AG04450 (cell line): ENCODE measurements at regions not wholly inside any gene's neighbourhood (a gene's known extent, or its start where the extent isn't known, plus 50 kb on each side); places are given as distances from the start of the nearest gene placed in this dataset.
A peak's percentile ranks its signal among the peaks of the same experiment; 100 is the strongest.

Experiments
- CTCF ChIA-PET: fragments of 300-600, 350-600 bp; formaldehyde crosslinking; extraction: SDS; loops from one replicate; lab custom pipeline; 2022; ENCODE audit warnings: antibody characterized with exemption, inconsistent platforms; lab: Charles Lee
- POLR2A ChIA-PET: fragments of 350-600 bp; formaldehyde crosslinking; extraction: SDS; loops from one replicate; lab custom pipeline; 2021; ENCODE audit warnings: antibody characterized with exemption, inconsistent platforms; lab: Yijun Ruan, JAX
- DNase-seq: peaks from one replicate; pipeline ENCODE4 v3.0.0-alpha.2; 2011; ENCODE audit warnings: low read depth, low spot score
- H3K27ac ChIP-seq: one replicate; pipeline ENCODE4 v1.5.1; 2012; ENCODE audit warnings: low read depth, low read length, control low read depth
- H3K27me3 ChIP-seq: one replicate; pipeline ENCODE4 v1.6.0; 2012; ENCODE audit warnings: low read length; ENCODE audit not compliant: control insufficient read depth, insufficient read depth
- H3K4me3 ChIP-seq: 2 replicates; pipeline ENCODE4 v1.5.1; 2011; ENCODE audit warnings: mild to moderate bottlenecking, low read depth, low read length, control low read depth
- H3K9me3 ChIP-seq: 2 replicates; pipeline ENCODE4 v1.5.1; 2012; ENCODE audit warnings: low read length; ENCODE audit not compliant: control insufficient read depth, insufficient read depth
- CTCF ChIP-seq: IDR thresholded peaks from 2 replicates; pipeline ENCODE4 v1.5.1; 2011; ENCODE audit warnings: low read depth, low read length, control low read depth, inconsistent platforms

GRCh38 chr15:95086531-95087252, 855.3 kb downstream of the MCTP2 start:
- ChIA-PET CTCF (no interaction called here), POLR2A (no interaction called here)
- TF ChIP-seq CTCF, result no peak
- H3K4me3 ChIP-seq, result no peak overlapping the region
- H3K27ac ChIP-seq, result peak overlapping the region; percentile 62
- no peaks in the 10 kb centered on the region for H3K27me3 ChIP-seq
- H3K9me3 ChIP-seq, result no peaks in the 10 kb centered on the region
- peak; percentile 46 for DNase-seq

- H3K9me3 ChIP-seq, result no peaks in the 10 kb centered on the region
- H3K4me3 ChIP-seq, result no peak overlapping the region
- ChIA-PET CTCF (no interaction called here), POLR2A (no interaction called here)
- no peak for DNase-seq
- no peaks in the 10 kb centered on the region for H3K27me3 ChIP-seq
- TF ChIP-seq CTCF, result no peak
- H3K27ac ChIP-seq, result peak overlapping the region; percentile 62
These were observed 855.9 kb downstream of the MCTP2 start for GRCh38 chr15:95087253-95087609.

- TF ChIP-seq CTCF, result no peak
- Histone ChIP-seq H3K4me3 (no peak overlapping the region), H3K27me3 (no peaks in the 10 kb centered on the region), H3K9me3 (no peaks in the 10 kb centered on the region), H3K27ac (no peak overlapping the region)
- DNase-seq, result no peak
- POLR2A ChIA-PET, result no interaction called here
- CTCF ChIA-PET, result no interaction called here
These were observed 860.1 kb downstream of the MCTP2 start for GRCh38 chr15:95091444-95091843.

- no peak for DNase-seq
- no peaks in the 10 kb centered on the region for H3K27me3 ChIP-seq
- no peak for TF ChIP-seq CTCF
- no peak overlapping the region for H3K4me3 ChIP-seq
- H3K9me3 ChIP-seq, result no peaks in the 10 kb centered on the region
- CTCF ChIA-PET, result no interaction called here
- POLR2A ChIA-PET, result no interaction called here
- H3K27ac ChIP-seq, result no peak overlapping the region
These were observed 863.9 kb downstream of the MCTP2 start for GRCh38 chr15:95095250-95095649.

GRCh38 chr15:95096651-95097050, 865.3 kb downstream of the MCTP2 start:
- ChIA-PET CTCF (interaction anchor here (0.7 kb wide), 1 partner anchor 73 kb away, joined by 3 read pairs; no protein-coding TSS in a partner anchor), POLR2A (no interaction called here)
- DNase-seq, result no peak
- Histone ChIP-seq H3K27me3 (no peaks in the 10 kb centered on the region), H3K4me3 (no peak overlapping the region), H3K9me3 (no peaks in the 10 kb centered on the region), H3K27ac (no peak overlapping the region)
- TF ChIP-seq CTCF, result no peak
